Right hindlimb (tissue), 1 donor: ENCODE measurements at regions not wholly inside any gene's neighbourhood (a gene's known extent, or its start where the extent isn't known, plus 50 kb on each side); places are given as distances from the start of the nearest gene placed in this dataset.
"Not testable (repeated sequence)": the region's sequence is repeated elsewhere in the genome, so short reads cannot be mapped to it uniquely, and the experiment has no call there.

Experiments
- DNase-seq: peaks from one replicate; pipeline ENCODE4 v3.0.0-alpha.2; 2018

DNA sequence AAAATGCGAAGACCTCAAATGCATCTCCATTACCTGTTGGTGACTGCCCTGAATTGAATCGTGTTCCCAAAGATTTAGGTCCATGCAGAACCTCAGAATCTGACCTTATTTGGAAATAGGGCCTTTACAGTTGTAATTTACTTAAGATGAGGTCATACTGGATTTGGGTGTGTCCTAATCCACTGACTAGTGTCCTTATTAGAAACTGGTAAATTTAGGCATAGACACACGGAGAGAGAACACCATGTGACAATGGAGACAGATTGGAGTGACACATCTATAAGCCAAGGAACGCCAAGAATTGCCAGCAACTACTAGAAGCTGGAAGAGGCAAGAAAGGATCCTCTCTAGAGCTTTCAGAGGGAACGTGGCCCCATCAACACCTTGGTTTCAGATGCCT is 203.1 kb downstream of the SMAD2 start:
- DNase-seq = no peak

DNA sequence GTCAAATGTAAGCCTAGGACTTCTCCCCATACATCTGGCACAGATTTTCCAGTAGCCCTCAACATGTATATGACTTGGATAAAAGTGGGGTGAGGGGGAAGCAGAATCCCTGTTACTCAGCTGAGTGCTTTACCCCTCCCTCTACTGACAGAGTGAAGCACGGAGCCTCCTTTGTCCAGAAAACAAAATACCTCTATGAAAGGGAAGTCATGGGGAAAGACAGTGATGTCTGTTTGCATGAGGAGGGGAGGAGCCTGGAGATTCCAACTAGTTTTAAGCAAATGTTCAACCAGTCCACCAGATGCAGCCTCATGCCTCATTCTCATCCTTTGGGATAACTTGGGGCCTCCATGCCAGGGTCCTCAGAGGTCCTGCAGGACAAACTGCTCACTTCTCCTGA is 203.9 kb downstream of the SMAD2 start:
- no peak for DNase-seq

- no peak for DNase-seq
Observed at GRCh38 chr18:47725656-47726055, 204.8 kb downstream of the SMAD2 start.

GRCh38 chr18:47724186-47724975 is 206.1 kb downstream of the SMAD2 start:
- DNase-seq = no peak

GRCh38 chr18:47721876-47722275 is 208.6 kb downstream of the SMAD2 start:
- no peak for DNase-seq

DNA sequence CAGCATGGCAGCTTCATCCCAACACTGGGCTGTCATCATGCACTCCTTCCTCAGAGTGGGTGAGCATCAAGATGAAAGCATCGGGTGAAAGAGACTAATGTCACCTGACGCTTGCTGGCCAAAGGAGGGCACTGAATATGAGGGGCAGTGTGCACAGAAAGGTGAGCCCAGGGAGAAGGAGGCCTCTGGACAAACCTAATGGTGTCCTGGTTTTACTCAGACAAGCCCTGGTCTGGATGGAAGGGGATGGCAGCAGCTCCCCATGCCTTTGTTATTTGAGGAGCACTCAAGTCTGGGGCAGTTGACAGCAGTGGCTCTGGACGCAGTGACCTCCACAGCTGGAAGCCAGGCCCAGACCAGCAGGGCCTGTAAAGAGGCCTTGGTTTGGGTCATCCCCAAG is 209.7 kb downstream of the SMAD2 start:
- no peak for DNase-seq

GRCh38 chr18:47719096-47719780 is 211.2 kb downstream of the SMAD2 start:
- DNase-seq = no peak

DNA sequence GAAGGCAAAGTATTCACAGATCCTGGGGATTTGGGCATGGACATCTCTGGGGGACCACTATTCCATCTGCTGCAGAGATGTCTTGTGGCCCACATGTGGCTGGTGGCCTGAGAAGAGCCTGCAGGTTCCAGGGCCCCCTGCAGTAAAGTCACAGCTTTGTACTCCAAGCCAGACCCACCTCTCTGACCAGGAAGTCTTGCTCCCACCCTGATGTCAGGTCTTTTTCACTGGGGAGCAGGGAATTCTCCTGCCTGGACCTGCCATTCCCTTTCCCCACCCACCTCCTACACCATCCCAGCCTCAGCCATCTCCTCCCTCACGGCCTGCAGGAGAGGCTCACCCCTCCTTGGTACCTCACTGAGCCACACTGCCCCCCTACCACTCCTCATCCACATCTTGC is 211.8 kb downstream of the SMAD2 start:
- no peak for DNase-seq

- DNase-seq = no peak
Observed at GRCh38 chr18:47717257-47717656, 213.2 kb downstream of the SMAD2 start.

- no peak for DNase-seq
Observed at GRCh38 chr18:47716632-47717185, 213.8 kb downstream of the SMAD2 start.

DNA sequence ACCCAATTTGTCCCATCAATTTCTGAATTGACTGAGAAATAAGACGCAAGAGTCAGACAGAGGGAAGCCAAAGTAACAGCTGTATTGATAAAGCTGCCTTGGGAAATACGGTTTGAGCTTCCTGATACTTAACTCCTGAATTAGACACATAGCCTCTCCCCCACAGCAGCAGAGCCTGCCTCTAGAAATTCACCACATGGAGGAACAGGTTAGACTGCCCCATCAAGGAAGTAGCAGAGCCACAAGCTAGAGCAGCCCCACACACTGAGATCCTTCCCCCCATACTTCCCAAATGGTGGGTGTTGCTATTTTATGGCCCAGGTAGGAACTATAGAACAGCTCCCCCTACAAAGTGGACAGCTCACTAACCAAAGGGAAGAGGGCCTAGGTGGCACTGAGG is 220.0 kb downstream of the SMAD2 start:
- no peak for DNase-seq

DNA sequence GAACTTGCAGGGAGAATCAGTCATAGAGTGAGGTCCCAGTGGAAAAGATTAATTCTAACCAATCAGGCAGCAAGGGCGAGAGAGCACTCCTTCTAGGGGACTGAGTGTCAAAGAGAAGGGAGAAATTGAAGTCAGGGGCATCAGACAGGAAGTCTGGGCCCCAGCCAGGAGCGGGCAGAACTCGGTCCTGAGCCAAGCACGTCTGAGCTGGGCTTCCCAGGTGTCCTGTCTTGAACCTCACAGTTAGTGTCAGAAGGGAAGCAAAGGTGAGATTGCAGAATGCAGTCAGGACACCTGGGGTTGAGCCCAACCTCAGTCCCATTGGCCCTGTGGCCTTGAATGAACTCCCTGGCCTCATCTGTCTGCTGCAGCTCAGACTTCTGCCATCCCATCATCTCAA is 220.9 kb downstream of the SMAD2 start:
- DNase-seq = no peak

- no peak for DNase-seq
Observed at GRCh38 chr18:47708206-47708605, 222.3 kb downstream of the SMAD2 start.

GRCh38 chr18:47701134-47701533 is 229.3 kb downstream of the SMAD2 start:
- no peak for DNase-seq

DNA sequence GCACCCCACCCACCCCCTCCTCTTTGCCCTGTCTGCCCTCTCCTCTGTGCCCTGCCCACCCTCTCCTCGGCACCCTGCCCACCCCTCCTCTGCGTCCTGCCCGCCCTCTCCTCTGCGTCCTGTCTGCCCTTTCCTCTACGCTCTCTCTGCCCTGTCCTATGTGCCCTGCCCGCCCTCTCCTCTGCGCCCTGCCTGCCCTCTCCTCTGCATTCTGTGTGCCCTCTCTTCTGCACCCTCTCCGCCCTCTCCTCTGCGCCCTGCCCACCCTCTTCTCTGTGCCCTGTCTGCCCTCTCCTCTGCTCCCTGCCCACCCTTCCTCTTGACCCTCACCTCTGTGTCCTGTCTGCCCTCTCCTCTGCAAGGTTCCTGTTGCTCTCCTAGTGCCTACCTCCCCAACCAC is 233.6 kb downstream of the SMAD2 start:
- no peak for DNase-seq

GRCh38 chr18:47691611-47692010 is 238.8 kb downstream of the SMAD2 start:
- DNase-seq = no peak

GRCh38 chr18:47690778-47691177 is 239.7 kb downstream of the SMAD2 start:
- not testable (repeated sequence) for DNase-seq

DNA sequence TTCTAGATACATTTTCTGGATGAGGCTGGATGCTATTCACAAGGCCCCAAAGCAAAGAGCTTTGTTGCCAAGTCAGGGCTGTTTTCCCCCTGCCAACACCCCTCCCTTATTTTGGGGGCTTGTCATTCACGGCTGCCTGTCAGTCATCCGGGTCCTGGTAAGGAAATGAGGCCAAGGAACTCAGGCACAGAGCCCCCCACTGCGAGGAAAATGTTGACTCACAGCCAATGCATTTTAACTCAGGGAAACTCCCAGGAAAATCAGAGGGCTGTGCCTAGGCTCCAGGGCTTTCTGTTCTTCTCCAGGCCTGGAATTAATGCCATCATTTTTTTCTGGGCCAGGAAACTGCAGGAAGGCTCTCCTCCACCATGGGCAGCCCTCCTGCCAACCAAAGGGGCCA is 241.1 kb downstream of the SMAD2 start:
- DNase-seq = no peak

DNA sequence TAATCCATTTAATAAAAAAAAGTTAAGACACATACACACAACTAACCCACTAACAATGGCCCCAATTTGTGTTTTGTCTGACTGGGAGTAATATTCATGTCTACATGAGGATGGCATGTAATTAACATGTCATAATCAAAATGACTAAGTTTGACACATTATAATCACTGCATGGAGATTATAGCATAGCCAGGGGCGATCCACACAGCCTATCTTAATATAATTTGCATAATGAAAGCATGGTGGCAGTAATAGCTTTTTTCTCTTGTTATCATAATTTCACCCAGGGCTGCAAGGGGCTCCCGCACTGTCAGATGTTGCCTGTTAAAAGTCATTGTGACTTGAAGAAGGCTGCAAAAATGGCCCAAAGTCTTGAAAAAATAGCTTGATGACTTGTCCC is 243.7 kb downstream of the SMAD2 start:
- no peak for DNase-seq

DNA sequence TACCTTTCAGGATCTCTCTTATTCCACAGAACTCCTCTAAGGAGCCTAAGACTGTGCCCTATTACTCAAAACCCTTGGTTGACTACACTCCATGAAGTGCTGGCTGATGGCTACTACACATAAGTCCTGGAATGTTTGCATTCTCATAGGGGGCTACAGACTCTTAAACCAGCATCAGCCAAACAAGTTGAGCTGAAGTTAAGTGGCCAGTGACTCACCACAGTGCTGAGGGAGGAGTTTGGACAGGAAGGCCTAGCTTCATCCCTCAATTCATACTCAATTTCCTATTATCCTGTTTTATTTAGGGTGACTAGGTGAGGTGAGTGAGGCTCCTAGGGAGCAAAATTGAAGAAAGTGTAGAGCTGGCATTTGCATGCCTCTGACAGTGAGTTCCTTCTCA is 246.7 kb downstream of the SMAD2 start:
- DNase-seq = no peak

DNA sequence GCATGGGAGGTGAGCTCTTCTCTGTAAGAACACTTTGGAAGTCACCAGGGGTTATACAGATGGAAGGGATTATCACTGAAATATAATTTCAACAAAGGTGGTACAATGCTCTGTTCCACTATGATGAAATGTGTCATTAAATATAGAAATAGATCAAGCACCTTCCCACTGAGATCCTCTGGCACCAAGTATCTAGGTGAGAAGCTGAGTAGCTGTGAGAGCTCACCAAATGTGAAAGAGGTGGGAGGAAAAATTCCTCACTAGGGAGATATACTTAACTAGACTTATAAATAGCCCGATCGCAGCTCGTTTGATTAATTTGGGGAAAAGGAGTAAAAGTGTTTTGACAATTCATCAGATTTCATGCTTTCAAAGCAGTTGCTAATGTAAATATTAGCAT is 247.6 kb downstream of the SMAD2 start:
- DNase-seq = no peak

- no peak for DNase-seq
Observed at GRCh38 chr18:47680488-47680887, 250.0 kb downstream of the SMAD2 start.

DNA sequence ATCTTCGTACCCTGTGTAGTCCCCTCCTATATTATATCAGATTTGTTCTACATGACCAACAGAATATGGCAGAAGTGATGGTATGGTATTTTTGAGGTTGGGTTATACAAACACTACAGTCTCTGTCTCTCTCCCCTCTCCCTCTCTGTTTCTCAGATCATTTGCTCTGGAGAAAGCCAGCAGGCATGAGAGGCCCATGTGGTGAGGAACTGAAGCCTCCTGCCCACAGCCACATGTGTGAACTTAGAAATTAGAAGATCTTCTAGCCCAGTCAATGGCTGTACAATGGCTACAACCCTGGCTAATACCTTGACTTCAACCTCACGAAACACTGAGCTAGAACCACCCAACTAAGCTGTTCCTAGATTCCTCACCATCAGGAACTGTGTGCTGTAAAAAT is 250.6 kb downstream of the SMAD2 start:
- no peak for DNase-seq

GRCh38 chr18:47677952-47678351 is 252.5 kb downstream of the SMAD2 start:
- no peak for DNase-seq
